HEK293 (cell line): ENCODE measurements at regions not wholly inside any gene's neighbourhood (a gene's known extent, or its start where the extent isn't known, plus 50 kb on each side); places are given as distances from the start of the nearest gene placed in this dataset.

Experiments
- BCL11A ChIP-seq: fragments of 450-650 bp; formaldehyde crosslinking; IDR thresholded peaks from 2 replicates; pipeline ENCODE4 v1.5.1; 2016; ENCODE audit warnings: low read depth, missing biosample characterization, missing genetic modification characterization
- CTCF ChIP-seq: fragments of 450-650 bp; formaldehyde crosslinking; IDR thresholded peaks from 2 replicates; pipeline ENCODE4 v1.5.1; 2016; ENCODE audit warnings: missing biosample characterization, missing genetic modification characterization
- PRDM2 ChIP-seq: fragments of 450-650 bp; formaldehyde crosslinking; IDR thresholded peaks from 2 replicates; pipeline ENCODE4 v1.5.1; 2016; ENCODE audit warnings: missing biosample characterization, missing genetic modification characterization, borderline replicate concordance
- REST ChIP-seq: fragments of 450-650 bp; formaldehyde crosslinking; IDR thresholded peaks from 2 replicates; pipeline ENCODE4 v1.5.1; 2016; ENCODE audit warnings: missing biosample characterization, missing genetic modification characterization
- TCF7L2 ChIP-seq: IDR thresholded peaks from 2 replicates; pipeline ENCODE4 v1.6.1; 2011; ENCODE audit warnings: low read depth, mild to moderate bottlenecking, inconsistent platforms, low read length, moderate library complexity, borderline replicate concordance
- ZNF146 ChIP-seq: fragments of 450-650 bp; formaldehyde crosslinking; IDR thresholded peaks from 2 replicates; pipeline ENCODE4 v1.5.1; 2016; ENCODE audit warnings: missing biosample characterization, missing genetic modification characterization
- ZNF292 ChIP-seq: fragments of 450-650 bp; formaldehyde crosslinking; IDR thresholded peaks from 2 replicates; pipeline ENCODE4 v1.5.1; 2016; ENCODE audit warnings: low read depth, missing biosample characterization, missing genetic modification characterization, borderline replicate concordance
- ZNF501 ChIP-seq: fragments of 450-650 bp; formaldehyde crosslinking; IDR thresholded peaks from 2 replicates; pipeline ENCODE4 v1.5.1; 2016; ENCODE audit warnings: missing biosample characterization, missing genetic modification characterization
- ZNF692 ChIP-seq: fragments of 450-650 bp; formaldehyde crosslinking; IDR thresholded peaks from 2 replicates; pipeline ENCODE4 v1.5.1; 2016; ENCODE audit warnings: missing biosample characterization, missing genetic modification characterization
- ZSCAN30 ChIP-seq: fragments of 450-650 bp; IDR thresholded peaks from 2 replicates; pipeline ENCODE4 v1.5.1; 2018; ENCODE audit warnings: missing biosample characterization, mild to moderate bottlenecking, missing genetic modification characterization, moderate library complexity
- TF ChIP-seq, protein P1 (sequence below): fragments of 450-650 bp; formaldehyde crosslinking; IDR thresholded peaks from 2 replicates; pipeline ENCODE4 v1.5.1; 2017; ENCODE audit warnings: missing biosample characterization, missing genetic modification characterization

GRCh38 chr5:57774439-57774838 lies 291.8 kb upstream of the ACTBL2 start:
- TF ChIP-seq CTCF (tag by site-specific recombination) (no peak), ZSCAN30 (no peak), PRDM2 (tag by site-specific recombination) (no peak), ZNF292 (no peak), BCL11A (tag by site-specific recombination) (no peak), REST (no peak), ZNF692 (tag by site-specific recombination) (no peak), TCF7L2 (no peak), ZNF146 (tag by site-specific recombination) (no peak), ZNF501 (tag by site-specific recombination) (no peak)
- TF ChIP-seq, protein P1, sequence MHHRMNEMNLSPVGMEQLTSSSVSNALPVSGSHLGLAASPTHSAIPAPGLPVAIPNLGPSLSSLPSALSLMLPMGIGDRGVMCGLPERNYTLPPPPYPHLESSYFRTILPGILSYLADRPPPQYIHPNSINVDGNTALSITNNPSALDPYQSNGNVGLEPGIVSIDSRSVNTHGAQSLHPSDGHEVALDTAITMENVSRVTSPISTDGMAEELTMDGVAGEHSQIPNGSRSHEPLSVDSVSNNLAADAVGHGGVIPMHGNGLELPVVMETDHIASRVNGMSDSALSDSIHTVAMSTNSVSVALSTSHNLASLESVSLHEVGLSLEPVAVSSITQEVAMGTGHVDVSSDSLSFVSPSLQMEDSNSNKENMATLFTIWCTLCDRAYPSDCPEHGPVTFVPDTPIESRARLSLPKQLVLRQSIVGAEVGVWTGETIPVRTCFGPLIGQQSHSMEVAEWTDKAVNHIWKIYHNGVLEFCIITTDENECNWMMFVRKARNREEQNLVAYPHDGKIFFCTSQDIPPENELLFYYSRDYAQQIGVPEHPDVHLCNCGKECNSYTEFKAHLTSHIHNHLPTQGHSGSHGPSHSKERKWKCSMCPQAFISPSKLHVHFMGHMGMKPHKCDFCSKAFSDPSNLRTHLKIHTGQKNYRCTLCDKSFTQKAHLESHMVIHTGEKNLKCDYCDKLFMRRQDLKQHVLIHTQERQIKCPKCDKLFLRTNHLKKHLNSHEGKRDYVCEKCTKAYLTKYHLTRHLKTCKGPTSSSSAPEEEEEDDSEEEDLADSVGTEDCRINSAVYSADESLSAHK (tag by site-specific recombination) = no peak
